Esophagus squamous epithelium (tissue), 5 donors: ENCODE measurements at regions not wholly inside any gene's neighbourhood (a gene's known extent, or its start where the extent isn't known, plus 50 kb on each side); places are given as distances from the start of the nearest gene placed in this dataset.

Experiments
- DNase-seq: peaks from one replicate; lab custom pipeline; 2025; lab: John Stamatoyannopoulos, UW
- H3K27ac ChIP-seq, 4 donors: fragments of 200-600 bp; sonication (generic); one replicate each; pipeline ENCODE4 v1.5.1; 2016 to 2019; ENCODE audit warnings: mild to moderate bottlenecking in 1 of 4
- H3K27me3 ChIP-seq, 4 donors: fragments of 200-600 bp; sonication (generic); 1 replicate in 3 of 4; 2 replicates in 1 of 4; pipeline versions ENCODE4 v1.5.1 to v1.6.0; 2017 to 2021; ENCODE audit warnings: antibody characterized with exemption in 1 of 4
- H3K36me3 ChIP-seq, 3 donors: fragments of 200-600 bp; sonication (generic); one replicate each; pipeline ENCODE4 v1.5.1; 2016 to 2019
- H3K4me1 ChIP-seq, 3 donors: fragments of 200-600 bp; sonication (generic); one replicate each; pipeline ENCODE4 v1.5.1; 2017 to 2019
- H3K4me3 ChIP-seq, 4 donors: fragments of 200-600 bp; sonication (generic); 1 replicate in 3 of 4; 2 replicates in 1 of 4; pipeline ENCODE4 v1.5.1; 2016 to 2019; ENCODE audit warnings: mild to moderate bottlenecking in 2 of 4, moderate library complexity in 1 of 4
- H3K9me3 ChIP-seq, 3 donors: fragments of 200-600 bp; sonication (generic); one replicate each; pipeline ENCODE4 v1.5.1; 2016 to 2019
- POLR2A ChIP-seq, 4 donors: fragments of 450-650 bp; IDR thresholded peaks; one replicate each; pipeline ENCODE4 v1.6.1; 2017; ENCODE audit warnings: antibody characterized with exemption in 4 of 4, mild to moderate bottlenecking in 4 of 4, moderate library complexity in 3 of 4
- WGBS, 2 donors: methylation state at CpG; one replicate each; pipeline ENCODE4 v1.1.5; 2018; 5-methylcytosine and 5-hydroxymethylcytosine counted together
- intact Hi-C: fragments of 100-400 bp; cut with DNase I; formaldehyde crosslinking; loops from one replicate; pipeline ENCODE4 v1.15.0; 2022
- TF ChIP-seq, protein P1 (sequence below), 6 experiments: fragments of 450-650 bp in 4 of 6; fragments of 200-600 bp in 2 of 6; sonication (generic) in 2 of 6; IDR thresholded peaks; one replicate each; pipeline ENCODE4 v1.5.1; 2016 to 2019; ENCODE audit warnings: antibody characterized with exemption in 6 of 6, mild to moderate bottlenecking in 4 of 6, moderate library complexity in 4 of 6
- donor health status: DM: yes; HTN: yes; CAD: no.

DNA sequence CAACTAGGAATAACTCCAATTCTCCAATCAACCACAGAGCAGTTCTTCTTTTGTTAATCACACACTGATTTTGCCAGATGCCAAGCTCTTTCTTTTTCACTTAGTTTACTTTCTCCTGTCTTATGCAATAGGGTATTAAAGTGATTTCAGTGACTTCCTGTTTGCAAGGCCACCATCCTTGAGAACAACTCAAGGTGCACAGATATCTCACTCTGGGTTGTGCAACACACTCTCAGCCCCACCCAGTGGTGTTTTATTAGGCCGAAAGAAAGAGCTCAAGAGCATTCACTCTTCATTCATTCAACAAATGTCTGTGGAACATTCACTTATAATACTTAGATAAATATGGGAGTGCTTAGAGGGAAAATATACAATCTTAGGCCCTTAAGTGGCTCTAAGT lies 352.5 kb downstream of the ZNF326 start:
- intact Hi-C loops, result no loop called here
- Histone ChIP-seq H3K27me3 (peaks cover 0 to 10% (median 0%) of the 10 kb centered on the region in 4 donors), H3K9me3 (peaks cover 0 to 20% (median 12%) of the 10 kb centered on the region in 3 donors), H3K4me3 (no peak overlapping the region), H3K27ac (no peak overlapping the region), H3K36me3 (no peaks in the 10 kb centered on the region), H3K4me1 (peaks cover 0 to 13% (median 0%) of the 10 kb centered on the region in 3 donors)
- no peak for DNase-seq
- no peak for TF ChIP-seq POLR2A (IDR thresholded peaks at IDR 0.05)
- TF ChIP-seq, protein P1, sequence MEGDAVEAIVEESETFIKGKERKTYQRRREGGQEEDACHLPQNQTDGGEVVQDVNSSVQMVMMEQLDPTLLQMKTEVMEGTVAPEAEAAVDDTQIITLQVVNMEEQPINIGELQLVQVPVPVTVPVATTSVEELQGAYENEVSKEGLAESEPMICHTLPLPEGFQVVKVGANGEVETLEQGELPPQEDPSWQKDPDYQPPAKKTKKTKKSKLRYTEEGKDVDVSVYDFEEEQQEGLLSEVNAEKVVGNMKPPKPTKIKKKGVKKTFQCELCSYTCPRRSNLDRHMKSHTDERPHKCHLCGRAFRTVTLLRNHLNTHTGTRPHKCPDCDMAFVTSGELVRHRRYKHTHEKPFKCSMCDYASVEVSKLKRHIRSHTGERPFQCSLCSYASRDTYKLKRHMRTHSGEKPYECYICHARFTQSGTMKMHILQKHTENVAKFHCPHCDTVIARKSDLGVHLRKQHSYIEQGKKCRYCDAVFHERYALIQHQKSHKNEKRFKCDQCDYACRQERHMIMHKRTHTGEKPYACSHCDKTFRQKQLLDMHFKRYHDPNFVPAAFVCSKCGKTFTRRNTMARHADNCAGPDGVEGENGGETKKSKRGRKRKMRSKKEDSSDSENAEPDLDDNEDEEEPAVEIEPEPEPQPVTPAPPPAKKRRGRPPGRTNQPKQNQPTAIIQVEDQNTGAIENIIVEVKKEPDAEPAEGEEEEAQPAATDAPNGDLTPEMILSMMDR (IDR thresholded peaks at IDR 0.05), result no peak
- WGBS, 2 donors, result 31 to 62% methylated on average over 1 of the region's 1 CpG

DNA sequence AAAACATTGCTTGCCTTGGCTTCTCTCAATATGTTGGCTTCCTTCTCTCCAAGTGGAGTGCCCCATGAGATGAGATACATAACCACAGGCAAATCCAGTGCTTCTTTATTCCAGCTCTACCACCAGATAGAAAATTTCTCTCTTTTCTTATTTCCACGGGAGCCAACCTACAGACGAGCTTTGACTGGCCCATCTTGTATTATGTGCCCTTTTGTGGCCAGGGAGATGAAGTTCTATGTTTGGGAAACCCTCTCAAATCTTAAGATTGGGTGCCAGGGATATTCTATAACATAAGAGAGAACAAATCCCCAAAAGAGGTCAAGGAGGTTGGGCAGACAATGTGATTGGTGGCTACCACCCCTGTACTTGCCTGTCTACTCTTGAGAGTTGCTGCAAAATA lies 351.8 kb downstream of the ZNF326 start:
- no peaks in the 10 kb centered on the region for H3K36me3 ChIP-seq
- H3K4me1 ChIP-seq, result peaks cover 0 to 13% (median 0%) of the 10 kb centered on the region in 3 donors
- DNase-seq, result no peak
- no peak overlapping the region for H3K4me3 ChIP-seq
- TF ChIP-seq, protein P1 (IDR thresholded peaks at IDR 0.05), result no peak
- TF ChIP-seq POLR2A (IDR thresholded peaks at IDR 0.05), result no peak
- peaks cover 0 to 10% (median 0%) of the 10 kb centered on the region in 4 donors for H3K27me3 ChIP-seq
- intact Hi-C loops, result no loop called here
- 50 to 54% methylated on average over 2 of the region's 2 CpGs for WGBS, 2 donors
- peaks cover 0 to 20% (median 12%) of the 10 kb centered on the region in 3 donors for H3K9me3 ChIP-seq
- H3K27ac ChIP-seq, result no peak overlapping the region

DNA sequence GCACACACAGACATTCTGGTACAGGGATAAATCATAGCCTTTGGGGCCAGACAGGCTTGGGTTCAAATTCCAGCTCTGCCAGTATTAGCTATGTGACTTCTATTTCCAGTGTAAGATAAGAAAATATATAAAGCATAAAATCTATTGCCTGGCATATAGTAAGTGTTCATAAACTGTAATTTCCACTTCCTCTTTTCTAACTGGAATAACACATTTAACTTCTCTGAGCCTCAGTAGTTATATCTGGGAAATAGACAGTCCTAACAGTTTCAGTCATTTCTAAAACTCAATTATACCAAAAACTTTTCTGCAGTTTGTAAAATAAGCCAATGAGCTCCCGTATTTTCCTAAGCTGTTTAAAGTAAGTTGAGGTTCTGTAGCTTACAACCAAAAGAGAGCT lies 351.4 kb downstream of the ZNF326 start:
- Histone ChIP-seq H3K9me3 (peaks cover 0 to 20% (median 12%) of the 10 kb centered on the region in 3 donors), H3K36me3 (no peaks in the 10 kb centered on the region), H3K27ac (no peak overlapping the region), H3K27me3 (peaks cover 0 to 7% (median 0%) of the 10 kb centered on the region in 4 donors), H3K4me3 (no peak overlapping the region), H3K4me1 (peaks cover 0 to 13% (median 0%) of the 10 kb centered on the region in 3 donors)
- 75 to 80% methylated on average over 1 of the region's 1 CpG for WGBS, 2 donors
- TF ChIP-seq, protein P1 (IDR thresholded peaks at IDR 0.05), result no peak
- no peak for TF ChIP-seq POLR2A (IDR thresholded peaks at IDR 0.05)
- DNase-seq, result no peak
- intact Hi-C loops, result no loop called here

DNA sequence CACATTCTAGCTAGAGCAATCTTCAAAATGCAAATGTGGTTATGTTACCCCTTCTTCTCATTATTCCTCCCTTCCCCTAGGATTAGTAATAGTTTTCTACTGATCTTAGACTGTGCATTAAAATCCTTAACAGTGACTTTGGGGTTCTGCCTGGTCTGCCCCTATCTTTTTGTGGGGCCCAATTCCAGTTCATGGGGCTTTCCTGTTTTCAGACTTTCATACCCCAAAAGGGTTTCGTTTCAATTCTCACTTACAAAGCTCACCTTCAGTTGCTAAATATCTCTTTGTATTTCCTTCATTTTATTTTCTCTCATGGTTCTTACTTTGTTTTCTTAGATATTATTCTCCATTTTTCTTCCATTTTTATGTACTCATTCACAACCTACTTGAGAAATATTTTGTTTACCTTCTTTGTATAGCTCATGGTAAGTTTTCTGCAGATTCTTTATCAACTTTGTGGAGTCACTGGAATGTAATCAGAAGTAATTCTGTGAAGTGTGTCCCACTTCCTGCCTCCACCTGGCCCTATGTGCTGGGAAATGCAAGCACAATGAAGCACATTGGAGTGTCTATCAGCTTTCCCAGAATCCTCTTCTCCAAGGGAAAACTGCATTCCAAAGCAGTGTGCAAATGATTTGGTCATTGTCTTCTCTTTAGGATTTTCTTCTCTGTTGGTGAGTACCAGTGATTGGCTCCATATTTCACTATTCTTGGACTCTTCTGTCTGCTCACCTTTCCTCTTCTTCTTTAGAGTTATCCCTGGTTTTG lies 350.2 kb downstream of the ZNF326 start:
- Histone ChIP-seq H3K36me3 (no peaks in the 10 kb centered on the region), H3K27ac (no peak overlapping the region), H3K9me3 (peaks cover 0 to 20% (median 12%) of the 10 kb centered on the region in 3 donors), H3K27me3 (peaks cover 0 to 6% (median 0%) of the 10 kb centered on the region in 4 donors), H3K4me1 (peaks cover 0 to 13% (median 0%) of the 10 kb centered on the region in 3 donors), H3K4me3 (no peak overlapping the region)
- no peak for DNase-seq
- 74 to 79% methylated on average over 1 of the region's 1 CpG for WGBS, 2 donors
- TF ChIP-seq, protein P1 (IDR thresholded peaks at IDR 0.05), result no peak
- TF ChIP-seq POLR2A (IDR thresholded peaks at IDR 0.05), result no peak
- intact Hi-C loops, result no loop called here

DNA sequence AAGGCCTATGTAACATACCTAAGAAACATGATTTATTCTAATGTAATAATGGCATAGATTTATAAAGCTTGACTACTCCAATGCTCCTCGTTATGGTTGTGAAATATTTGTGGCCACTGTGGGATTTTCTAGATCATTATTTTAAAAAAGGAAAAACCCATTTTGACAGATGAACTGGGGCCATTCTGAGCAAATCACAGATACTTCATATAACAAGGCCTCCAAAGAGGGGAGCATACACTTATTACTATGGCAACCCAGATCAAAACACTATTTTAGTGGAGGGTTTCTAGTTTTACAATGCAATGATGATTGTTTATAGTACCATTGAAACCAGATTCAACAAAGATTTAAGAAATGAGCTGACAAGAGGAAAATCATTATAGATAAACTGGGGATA lies 346.6 kb downstream of the ZNF326 start:
- H3K27ac ChIP-seq, result no peak overlapping the region
- H3K4me3 ChIP-seq, result no peak overlapping the region
- intact Hi-C loops, result no loop called here
- 18 to 32% methylated on average over 1 of the region's 1 CpG for WGBS, 2 donors
- TF ChIP-seq, protein P1 (IDR thresholded peaks at IDR 0.05), result no peak
- TF ChIP-seq POLR2A (IDR thresholded peaks at IDR 0.05), result no peak
- H3K36me3 ChIP-seq, result no peaks in the 10 kb centered on the region
- no peak for DNase-seq
- H3K27me3 ChIP-seq, result no peaks in the 10 kb centered on the region
- peaks cover 0 to 9% (median 0%) of the 10 kb centered on the region in 3 donors for H3K4me1 ChIP-seq
- H3K9me3 ChIP-seq, result no peaks in the 10 kb centered on the region
